Activated CD4-positive, alpha-beta memory T cell treated with anti-CD3 and anti-CD28 coated beads for 36 hours (primary cell): ENCODE measurements at regions not wholly inside any gene's neighbourhood (a gene's known extent, or its start where the extent isn't known, plus 50 kb on each side); places are given as distances from the start of the nearest gene placed in this dataset.

Experiments
- CTCF ChIA-PET: fragments of 350-600 bp; sonication (Branson Sonifier 250); formaldehyde crosslinking; loops from one replicate; lab custom pipeline; 2021; ENCODE audit warnings: antibody characterized with exemption, inconsistent platforms; lab: Charles Lee
- POLR2A ChIA-PET: fragments of 350-600 bp; sonication (Branson Sonifier 250); formaldehyde crosslinking; loops from one replicate; lab custom pipeline; 2021; ENCODE audit warnings: antibody characterized with exemption; lab: Charles Lee
- DNase-seq: peaks from one replicate; pipeline ENCODE4 v3.0.0-alpha.2; 2020
- H3K27ac Mint-ChIP-seq: one replicate; pipeline ENCODE4 v1.8.0; 2021; ENCODE audit warnings: mixed read lengths
- H3K27me3 Mint-ChIP-seq: one replicate; pipeline ENCODE4 v1.8.0; 2021; ENCODE audit warnings: mixed read lengths
- H3K36me3 Mint-ChIP-seq: one replicate; pipeline ENCODE4 v1.8.0; 2021; ENCODE audit warnings: mixed read lengths
- H3K4me1 Mint-ChIP-seq: one replicate; pipeline ENCODE4 v1.8.0; 2021; ENCODE audit warnings: low read depth, mixed read lengths
- H3K4me3 Mint-ChIP-seq: one replicate; pipeline ENCODE4 v1.8.0; 2021; ENCODE audit warnings: mild to moderate bottlenecking, mixed read lengths
- H3K9me3 Mint-ChIP-seq: one replicate; pipeline ENCODE4 v1.8.0; 2021; ENCODE audit warnings: mixed read lengths
- intact Hi-C: fragments of 100-400 bp; cut with micrococcal nuclease; formaldehyde crosslinking; loops from one replicate; pipeline ENCODE4 v1.15.1; 2023

- no peak for DNase-seq
- Mint-ChIP-seq H3K27me3 (peaks cover 4% of the 10 kb centered on the region), H3K9me3 (no peaks in the 10 kb centered on the region), H3K27ac (peak overlapping the region; percentile 16), H3K4me1 (peaks cover 8% of the 10 kb centered on the region), H3K36me3 (no peaks in the 10 kb centered on the region), H3K4me3 (no peak overlapping the region)
- intact Hi-C loops: no loop called here
- ChIA-PET CTCF (no interaction called here), POLR2A (no interaction called here)
Observed at GRCh38 chr10:8766899-8767298, 712.4 kb downstream of the GATA3 start.

- Mint-ChIP-seq H3K27ac (peak overlapping the region; percentile 16), H3K27me3 (peaks cover 4% of the 10 kb centered on the region), H3K4me1 (peaks cover 8% of the 10 kb centered on the region), H3K9me3 (no peaks in the 10 kb centered on the region), H3K4me3 (no peak overlapping the region), H3K36me3 (no peaks in the 10 kb centered on the region)
- POLR2A ChIA-PET: no interaction called here
- CTCF ChIA-PET: interaction anchor here (0.6 kb wide), 1 partner anchor 153 kb away, joined by 4 read pairs; no protein-coding TSS in a partner anchor
- no peak for DNase-seq
- intact Hi-C loops: no loop called here
Observed at GRCh38 chr10:8767591-8767990, 713.1 kb downstream of the GATA3 start.

GRCh38 chr10:8768341-8768740, 713.9 kb downstream of the GATA3 start:
- peaks cover 12% of the 10 kb centered on the region for H3K4me1 Mint-ChIP-seq
- H3K9me3 Mint-ChIP-seq: no peaks in the 10 kb centered on the region
- CTCF ChIA-PET: no interaction called here
- POLR2A ChIA-PET: no interaction called here
- DNase-seq: no peak
- H3K27me3 Mint-ChIP-seq: peaks cover 4% of the 10 kb centered on the region
- H3K4me3 Mint-ChIP-seq: no peak overlapping the region
- H3K36me3 Mint-ChIP-seq: no peaks in the 10 kb centered on the region
- H3K27ac Mint-ChIP-seq: no peak overlapping the region
- intact Hi-C loops: no loop called here

GRCh38 chr10:8768852-8769251, 714.4 kb downstream of the GATA3 start:
- Mint-ChIP-seq H3K36me3 (no peaks in the 10 kb centered on the region), H3K27me3 (peaks cover 4% of the 10 kb centered on the region), H3K9me3 (no peaks in the 10 kb centered on the region), H3K4me3 (no peak overlapping the region), H3K4me1 (peaks cover 12% of the 10 kb centered on the region), H3K27ac (no peak overlapping the region)
- ChIA-PET CTCF (no interaction called here), POLR2A (no interaction called here)
- DNase-seq: no peak
- intact Hi-C loops: no loop called here

- intact Hi-C loops: no loop called here
- CTCF ChIA-PET: no interaction called here
- no peak overlapping the region for H3K4me3 Mint-ChIP-seq
Observed at GRCh38 chr10:8776926-8777622, 722.6 kb downstream of the GATA3 start.

GRCh38 chr10:8778713-8779112, 724.2 kb downstream of the GATA3 start:
- H3K27me3 Mint-ChIP-seq: no peaks in the 10 kb centered on the region
- H3K36me3 Mint-ChIP-seq: no peaks in the 10 kb centered on the region
- H3K4me3 Mint-ChIP-seq: no peak overlapping the region
- ChIA-PET CTCF (no interaction called here), POLR2A (no interaction called here)
- peaks cover 17% of the 10 kb centered on the region for H3K4me1 Mint-ChIP-seq
- peak overlapping the region; percentile 40 for H3K27ac Mint-ChIP-seq
- H3K9me3 Mint-ChIP-seq: no peaks in the 10 kb centered on the region
- DNase-seq: peak; percentile 27
- intact Hi-C loops: no loop called here

More at GRCh38 chr10:8776926-8777622, 722.6 kb downstream of the GATA3 start:
- H3K9me3 Mint-ChIP-seq: no peaks in the 10 kb centered on the region
- POLR2A ChIA-PET: no interaction called here
- DNase-seq: no peak
- no peaks in the 10 kb centered on the region for H3K27me3 Mint-ChIP-seq
- H3K4me1 Mint-ChIP-seq: peaks cover 20% of the 10 kb centered on the region
- peak overlapping the region; percentile 62 for H3K27ac Mint-ChIP-seq
- H3K36me3 Mint-ChIP-seq: no peaks in the 10 kb centered on the region

- intact Hi-C loops: no loop called here
Observed at GRCh38 chr10:8787649-8788048, 733.2 kb downstream of the GATA3 start.

GRCh38 chr10:8790390-8790789, 735.9 kb downstream of the GATA3 start:
- DNase-seq: no peak
- intact Hi-C loops: no loop called here
- ChIA-PET POLR2A (no interaction called here), CTCF (no interaction called here)
- no peak overlapping the region for H3K4me3 Mint-ChIP-seq
- H3K27me3 Mint-ChIP-seq: no peaks in the 10 kb centered on the region
- peaks cover 8% of the 10 kb centered on the region for H3K36me3 Mint-ChIP-seq
- H3K4me1 Mint-ChIP-seq: peaks cover 9% of the 10 kb centered on the region
- H3K9me3 Mint-ChIP-seq: peaks cover 27% of the 10 kb centered on the region
- no peak overlapping the region for H3K27ac Mint-ChIP-seq

More at GRCh38 chr10:8787649-8788048, 733.2 kb downstream of the GATA3 start:
- peaks cover 3% of the 10 kb centered on the region for H3K27me3 Mint-ChIP-seq
- POLR2A ChIA-PET: interaction anchor here (0.9 kb wide), 1 partner anchor 10 kb away, joined by 3 read pairs; no protein-coding TSS in a partner anchor
- peaks cover 10% of the 10 kb centered on the region for H3K36me3 Mint-ChIP-seq
- DNase-seq: no peak
- peaks cover 27% of the 10 kb centered on the region for H3K9me3 Mint-ChIP-seq
- H3K4me3 Mint-ChIP-seq: no peak overlapping the region
- no peaks in the 10 kb centered on the region for H3K4me1 Mint-ChIP-seq
- no peak overlapping the region for H3K27ac Mint-ChIP-seq
- CTCF ChIA-PET: no interaction called here

- no peaks in the 10 kb centered on the region for H3K9me3 Mint-ChIP-seq
- peak; percentile 11 for DNase-seq
- H3K36me3 Mint-ChIP-seq: no peaks in the 10 kb centered on the region
- intact Hi-C loops: no loop called here
- H3K4me3 Mint-ChIP-seq: no peak overlapping the region
- ChIA-PET POLR2A (no interaction called here), CTCF (interaction anchor here (0.6 kb wide), 1 partner anchor 401 kb away, joined by 3 read pairs; no protein-coding TSS in a partner anchor)
- no peak overlapping the region for H3K27ac Mint-ChIP-seq
- peaks cover 10% of the 10 kb centered on the region for H3K4me1 Mint-ChIP-seq
- no peaks in the 10 kb centered on the region for H3K27me3 Mint-ChIP-seq
Observed at GRCh38 chr10:8794860-8795259, 740.4 kb downstream of the GATA3 start.

- intact Hi-C loops: no loop called here
- Mint-ChIP-seq H3K36me3 (peaks cover under 1% of the 10 kb centered on the region), H3K4me3 (no peak overlapping the region), H3K27ac (peak overlapping the region; percentile 0), H3K4me1 (peaks cover 11% of the 10 kb centered on the region), H3K9me3 (peaks cover 2% of the 10 kb centered on the region), H3K27me3 (peaks cover 4% of the 10 kb centered on the region)
- no peak for DNase-seq
- ChIA-PET POLR2A (no interaction called here), CTCF (no interaction called here)
Observed at GRCh38 chr10:8800426-8800825, 745.9 kb downstream of the GATA3 start.

GRCh38 chr10:8803992-8804391, 749.5 kb downstream of the GATA3 start:
- ChIA-PET POLR2A (no interaction called here), CTCF (no interaction called here)

GRCh38 chr10:8810677-8811076, 756.2 kb downstream of the GATA3 start:
- DNase-seq: no peak
- H3K36me3 Mint-ChIP-seq: peaks cover 4% of the 10 kb centered on the region
- intact Hi-C loops: no loop called here
- H3K27me3 Mint-ChIP-seq: peaks cover 2% of the 10 kb centered on the region
- no peak overlapping the region for H3K4me3 Mint-ChIP-seq
- peaks cover 10% of the 10 kb centered on the region for H3K9me3 Mint-ChIP-seq
- CTCF ChIA-PET: no interaction called here
- H3K27ac Mint-ChIP-seq: no peak overlapping the region
- POLR2A ChIA-PET: no interaction called here
- H3K4me1 Mint-ChIP-seq: no peaks in the 10 kb centered on the region

More at GRCh38 chr10:8803992-8804391, 749.5 kb downstream of the GATA3 start:
- intact Hi-C loops: no loop called here
- H3K9me3 Mint-ChIP-seq: peaks cover 8% of the 10 kb centered on the region
- peaks cover 10% of the 10 kb centered on the region for H3K4me1 Mint-ChIP-seq
- DNase-seq: no peak
- H3K36me3 Mint-ChIP-seq: peaks cover 2% of the 10 kb centered on the region
- H3K4me3 Mint-ChIP-seq: no peak overlapping the region
- H3K27ac Mint-ChIP-seq: no peak overlapping the region
- H3K27me3 Mint-ChIP-seq: peaks cover 4% of the 10 kb centered on the region

GRCh38 chr10:8811201-8811600, 756.7 kb downstream of the GATA3 start:
- no peak for DNase-seq
- Mint-ChIP-seq H3K36me3 (peaks cover 4% of the 10 kb centered on the region), H3K4me3 (no peak overlapping the region), H3K4me1 (no peaks in the 10 kb centered on the region), H3K9me3 (peaks cover 9% of the 10 kb centered on the region), H3K27me3 (peaks cover 2% of the 10 kb centered on the region), H3K27ac (no peak overlapping the region)
- ChIA-PET POLR2A (no interaction called here), CTCF (no interaction called here)
- intact Hi-C loops: no loop called here
